Body of pancreas (tissue), 4 donors: ENCODE measurements at regions not wholly inside any gene's neighbourhood (a gene's known extent, or its start where the extent isn't known, plus 50 kb on each side); places are given as distances from the start of the nearest gene placed in this dataset.

ENCODE experiments used
- ATAC-seq: fragments of 150-250 bp; one replicate; pipeline ENCODE4 v1.9.1; 2016
- DNase-seq, 4 donors: peaks; one replicate each; pipeline ENCODE4 v3.0.0-alpha.2; 2019
- H3K27ac ChIP-seq, 4 donors: fragments of 200-600 bp; sonication (generic); 1 replicate in 3 of 4; 2 replicates in 1 of 4; pipeline versions ENCODE4 v1.5.1 to v1.6.1; 2016 to 2019; ENCODE audit warnings: mild to moderate bottlenecking in 1 of 4, mixed read lengths in 1 of 4, moderate library complexity in 1 of 4
- H3K27me3 ChIP-seq, 2 donors: fragments of 200-600 bp; sonication (generic); one replicate each; pipeline ENCODE4 v1.6.0; 2016; ENCODE audit warnings: mild to moderate bottlenecking in 1 of 2
- H3K36me3 ChIP-seq, 2 donors: fragments of 200-600 bp; sonication (generic); replicated peaks in 1 of 2; 2 replicates each; pipeline ENCODE4 v1.5.1; 2016; ENCODE audit warnings: low read depth in 2 of 2; ENCODE audit not compliant: insufficient read depth in 1 of 2
- H3K4me1 ChIP-seq: fragments of 200-600 bp; sonication (generic); one replicate; pipeline ENCODE4 v1.6.0; 2016
- H3K4me3 ChIP-seq, 2 donors: fragments of 200-600 bp; sonication (generic); 1 replicate in 1 of 2; 2 replicates in 1 of 2; pipeline ENCODE4 v1.5.1; 2016 to 2019
- H3K9me3 ChIP-seq, 3 donors: fragments of 200-600 bp; sonication (generic); 1 replicate in 2 of 3; 2 replicates in 1 of 3; pipeline ENCODE4 v1.5.1; 2016
- POLR2A ChIP-seq, 3 donors: fragments of 450-650 bp; IDR thresholded peaks; one replicate each; pipeline ENCODE4 v1.6.1; 2016; ENCODE audit warnings: antibody characterized with exemption in 3 of 3, mild to moderate bottlenecking in 2 of 3
- WGBS, 2 donors: methylation state at CpG; one replicate each; pipeline ENCODE4 v1.1.5; 2017; 5-methylcytosine and 5-hydroxymethylcytosine counted together
- intact Hi-C: fragments of 100-400 bp; cut with DNase I; formaldehyde crosslinking; loops from one replicate; pipeline ENCODE4 v1.15.1; 2023
- TF ChIP-seq, protein P1 (sequence below), 7 experiments: fragments of 450-650 bp in 4 of 7; fragments of 200-600 bp in 3 of 7; sonication (generic) in 3 of 7; IDR thresholded peaks; one replicate each; pipeline ENCODE4 v1.5.1; 2016 to 2019; ENCODE audit warnings: antibody characterized with exemption in 7 of 7

DNA sequence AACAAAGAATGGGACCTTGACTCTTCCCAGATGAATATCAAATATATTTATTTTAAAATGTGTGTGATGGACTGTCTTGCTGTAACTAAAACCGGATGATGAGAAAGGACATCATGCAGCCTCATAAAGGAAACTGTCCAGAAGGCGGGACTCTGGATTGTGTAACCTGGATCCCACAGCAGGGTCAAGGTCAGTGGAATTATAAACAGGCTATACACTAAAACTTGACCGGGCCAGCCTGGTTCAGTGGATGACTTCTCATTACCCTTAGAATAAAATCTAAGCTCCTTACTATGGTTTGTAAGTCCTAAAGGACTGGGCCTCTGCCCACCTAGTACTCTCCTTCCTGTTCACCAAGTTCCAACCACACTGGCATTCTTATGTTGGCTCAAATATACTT lies 280.3 kb downstream of the ELAVL2 start:
- no peak for DNase-seq
- no peaks in the 10 kb centered on the region for H3K36me3 ChIP-seq
- intact Hi-C loops = no loop called here
- no peak overlapping the region for H3K27ac ChIP-seq
- H3K27me3 ChIP-seq = no peaks in the 10 kb centered on the region
- no peak for ATAC-seq
- H3K9me3 ChIP-seq = no peaks in the 10 kb centered on the region
- no peaks in the 10 kb centered on the region for H3K4me1 ChIP-seq
- H3K4me3 ChIP-seq = no peak overlapping the region
- no peak for TF ChIP-seq POLR2A (IDR thresholded peaks at IDR 0.05)
- TF ChIP-seq, protein P1, sequence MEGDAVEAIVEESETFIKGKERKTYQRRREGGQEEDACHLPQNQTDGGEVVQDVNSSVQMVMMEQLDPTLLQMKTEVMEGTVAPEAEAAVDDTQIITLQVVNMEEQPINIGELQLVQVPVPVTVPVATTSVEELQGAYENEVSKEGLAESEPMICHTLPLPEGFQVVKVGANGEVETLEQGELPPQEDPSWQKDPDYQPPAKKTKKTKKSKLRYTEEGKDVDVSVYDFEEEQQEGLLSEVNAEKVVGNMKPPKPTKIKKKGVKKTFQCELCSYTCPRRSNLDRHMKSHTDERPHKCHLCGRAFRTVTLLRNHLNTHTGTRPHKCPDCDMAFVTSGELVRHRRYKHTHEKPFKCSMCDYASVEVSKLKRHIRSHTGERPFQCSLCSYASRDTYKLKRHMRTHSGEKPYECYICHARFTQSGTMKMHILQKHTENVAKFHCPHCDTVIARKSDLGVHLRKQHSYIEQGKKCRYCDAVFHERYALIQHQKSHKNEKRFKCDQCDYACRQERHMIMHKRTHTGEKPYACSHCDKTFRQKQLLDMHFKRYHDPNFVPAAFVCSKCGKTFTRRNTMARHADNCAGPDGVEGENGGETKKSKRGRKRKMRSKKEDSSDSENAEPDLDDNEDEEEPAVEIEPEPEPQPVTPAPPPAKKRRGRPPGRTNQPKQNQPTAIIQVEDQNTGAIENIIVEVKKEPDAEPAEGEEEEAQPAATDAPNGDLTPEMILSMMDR (IDR thresholded peaks at IDR 0.05) = no peak
- WGBS, 2 donors = 70 to 79% methylated on average over 3 of the region's 3 CpGs

DNA sequence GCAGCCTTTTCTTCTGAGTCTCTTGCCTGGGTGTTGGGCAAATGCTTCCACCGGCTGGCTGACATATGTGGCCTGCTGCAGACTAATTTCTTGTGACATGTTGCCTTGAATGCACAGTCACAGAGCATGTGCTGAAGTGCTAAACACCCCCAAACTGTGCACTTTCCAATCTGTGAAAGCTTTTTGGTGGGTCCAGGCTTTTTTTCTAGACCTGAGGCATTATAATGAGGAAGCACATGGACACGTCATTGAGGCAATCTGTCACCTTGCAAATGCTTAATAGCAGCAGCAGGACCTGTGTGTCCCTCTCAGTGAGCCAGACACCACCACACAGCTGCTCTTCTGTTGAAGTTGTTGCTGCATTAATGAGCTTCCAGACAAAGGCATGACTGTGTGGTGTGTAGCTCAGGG lies 274.7 kb downstream of the ELAVL2 start:
- ATAC-seq (no peak), DNase-seq (no peak)
- Histone ChIP-seq H3K9me3 (no peaks in the 10 kb centered on the region), H3K27me3 (no peaks in the 10 kb centered on the region), H3K4me3 (no peak overlapping the region), H3K36me3 (no peaks in the 10 kb centered on the region), H3K27ac (no peak overlapping the region), H3K4me1 (no peaks in the 10 kb centered on the region)
- WGBS, 2 donors = 35 to 45% methylated on average over 2 of the region's 2 CpGs
- intact Hi-C loops = no loop called here
- TF ChIP-seq, protein P1 (IDR thresholded peaks at IDR 0.05) = no peak
- no peak for TF ChIP-seq POLR2A (IDR thresholded peaks at IDR 0.05)

- Histone ChIP-seq H3K9me3 (no peaks in the 10 kb centered on the region), H3K27ac (no peak overlapping the region), H3K27me3 (no peaks in the 10 kb centered on the region), H3K4me1 (no peaks in the 10 kb centered on the region), H3K36me3 (no peaks in the 10 kb centered on the region), H3K4me3 (no peak overlapping the region)
- no peak for TF ChIP-seq POLR2A (IDR thresholded peaks at IDR 0.05)
- TF ChIP-seq, protein P1 (IDR thresholded peaks at IDR 0.05) = no peak
- ATAC-seq (no peak), DNase-seq (no peak)
- 49 to 67% methylated on average over 5 of the region's 5 CpGs for WGBS, 2 donors
- intact Hi-C loops = no loop called here
These were observed 273.9 kb downstream of the ELAVL2 start for GRCh38 chr9:23551929-23552707.

- TF ChIP-seq, protein P1 (IDR thresholded peaks at IDR 0.05) = no peak
- TF ChIP-seq POLR2A (IDR thresholded peaks at IDR 0.05) = no peak
- H3K9me3 ChIP-seq = no peaks in the 10 kb centered on the region
- ATAC-seq (no peak), DNase-seq (no peak)
- WGBS, 2 donors = 70 to 89% methylated on average over 8 of the region's 8 CpGs
- H3K4me1 ChIP-seq = no peaks in the 10 kb centered on the region
- no peak overlapping the region for H3K4me3 ChIP-seq
- intact Hi-C loops = no loop called here
- no peak overlapping the region for H3K27ac ChIP-seq
- H3K27me3 ChIP-seq = no peaks in the 10 kb centered on the region
- H3K36me3 ChIP-seq = no peaks in the 10 kb centered on the region
These were observed 273.0 kb downstream of the ELAVL2 start for GRCh38 chr9:23552876-23553601.
